Choroid plexus epithelial cell (primary cell): ENCODE measurements at regions not wholly inside any gene's neighbourhood (a gene's known extent, or its start where the extent isn't known, plus 50 kb on each side); places are given as distances from the start of the nearest gene placed in this dataset.

Experiments used
- DNase-seq: peaks from one replicate; pipeline ENCODE4 v3.0.0-alpha.2; 2010; ENCODE audit warnings: low read depth
- H3K4me3 ChIP-seq: 2 replicates; pipeline ENCODE4 v1.5.1; 2011; ENCODE audit warnings: low read depth, mild to moderate bottlenecking, control low read depth, low read length, moderate library complexity
- TF ChIP-seq, protein P1 (sequence below): conservative IDR thresholded peaks from 2 replicates; pipeline ENCODE4 v1.5.1; 2011; ENCODE audit warnings: low read depth, mild to moderate bottlenecking, control low read depth, inconsistent platforms, low read length, moderate library complexity

DNA sequence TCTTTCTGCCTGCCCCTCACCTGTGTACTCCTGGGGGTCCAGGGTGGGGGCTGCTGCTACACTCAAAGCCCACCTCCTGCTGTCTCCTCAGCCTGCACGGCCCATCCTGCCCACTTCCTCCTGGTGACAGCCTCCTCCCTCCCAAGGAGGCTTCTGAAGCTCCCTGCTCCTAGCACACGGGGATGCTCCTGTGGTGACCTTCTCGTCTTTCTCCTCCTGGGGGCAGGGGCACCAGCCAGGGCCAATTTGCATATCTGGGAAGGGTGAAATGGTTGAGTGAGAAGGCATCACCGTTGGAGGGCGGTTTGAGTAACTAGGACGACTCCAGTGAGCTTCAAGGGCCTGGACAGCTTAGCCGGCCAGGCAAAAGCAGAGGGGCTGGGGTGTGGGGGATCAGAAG is 51.9 kb upstream of the COL5A1 start:
- TF ChIP-seq, protein P1, sequence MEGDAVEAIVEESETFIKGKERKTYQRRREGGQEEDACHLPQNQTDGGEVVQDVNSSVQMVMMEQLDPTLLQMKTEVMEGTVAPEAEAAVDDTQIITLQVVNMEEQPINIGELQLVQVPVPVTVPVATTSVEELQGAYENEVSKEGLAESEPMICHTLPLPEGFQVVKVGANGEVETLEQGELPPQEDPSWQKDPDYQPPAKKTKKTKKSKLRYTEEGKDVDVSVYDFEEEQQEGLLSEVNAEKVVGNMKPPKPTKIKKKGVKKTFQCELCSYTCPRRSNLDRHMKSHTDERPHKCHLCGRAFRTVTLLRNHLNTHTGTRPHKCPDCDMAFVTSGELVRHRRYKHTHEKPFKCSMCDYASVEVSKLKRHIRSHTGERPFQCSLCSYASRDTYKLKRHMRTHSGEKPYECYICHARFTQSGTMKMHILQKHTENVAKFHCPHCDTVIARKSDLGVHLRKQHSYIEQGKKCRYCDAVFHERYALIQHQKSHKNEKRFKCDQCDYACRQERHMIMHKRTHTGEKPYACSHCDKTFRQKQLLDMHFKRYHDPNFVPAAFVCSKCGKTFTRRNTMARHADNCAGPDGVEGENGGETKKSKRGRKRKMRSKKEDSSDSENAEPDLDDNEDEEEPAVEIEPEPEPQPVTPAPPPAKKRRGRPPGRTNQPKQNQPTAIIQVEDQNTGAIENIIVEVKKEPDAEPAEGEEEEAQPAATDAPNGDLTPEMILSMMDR: no peak
- no peak overlapping the region for H3K4me3 ChIP-seq
- DNase-seq: no peak

DNA sequence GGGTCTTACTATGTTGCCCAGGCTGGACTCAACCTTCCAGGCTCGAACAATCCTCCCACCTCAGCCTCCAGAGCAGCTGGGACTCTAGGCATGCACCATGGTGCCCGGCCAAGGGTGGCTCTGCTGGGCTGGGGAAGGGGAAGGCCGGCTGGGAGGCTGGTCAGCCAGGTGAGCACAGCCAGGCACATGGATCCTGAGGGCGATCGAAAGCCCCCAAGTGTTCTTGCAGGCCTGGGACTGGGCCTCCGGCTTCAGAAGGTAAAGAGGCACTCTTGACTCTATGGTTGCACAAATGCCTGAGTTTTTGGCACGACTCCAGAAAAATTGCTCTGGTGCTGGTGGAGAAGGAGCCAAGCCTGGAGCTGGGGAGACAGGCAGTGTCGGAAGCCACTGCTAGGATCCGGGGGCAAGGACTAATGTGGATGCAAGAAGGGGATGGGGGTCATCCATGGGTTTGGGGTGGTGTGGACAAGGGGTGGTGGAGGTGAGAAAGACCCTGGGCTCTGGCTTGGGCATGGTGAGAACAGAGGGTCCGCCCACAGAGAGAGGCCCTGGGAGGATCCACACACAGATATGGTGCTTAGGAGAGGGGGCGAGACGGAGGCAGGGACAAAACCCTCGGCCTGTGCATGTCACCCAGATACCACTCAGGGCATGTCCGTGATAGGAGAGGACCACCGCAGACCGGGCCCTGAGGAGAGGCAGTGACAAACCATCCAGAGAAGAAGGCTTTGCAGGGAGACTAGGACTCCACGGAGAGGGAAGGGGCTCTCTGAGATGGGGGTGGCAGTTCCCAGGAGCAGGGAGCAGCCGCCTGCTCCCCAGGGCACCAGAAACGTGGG is 51.1 kb upstream of the COL5A1 start:
- H3K4me3 ChIP-seq: no peak overlapping the region
- TF ChIP-seq, protein P1: no peak
- DNase-seq: peak; percentile 64

DNA sequence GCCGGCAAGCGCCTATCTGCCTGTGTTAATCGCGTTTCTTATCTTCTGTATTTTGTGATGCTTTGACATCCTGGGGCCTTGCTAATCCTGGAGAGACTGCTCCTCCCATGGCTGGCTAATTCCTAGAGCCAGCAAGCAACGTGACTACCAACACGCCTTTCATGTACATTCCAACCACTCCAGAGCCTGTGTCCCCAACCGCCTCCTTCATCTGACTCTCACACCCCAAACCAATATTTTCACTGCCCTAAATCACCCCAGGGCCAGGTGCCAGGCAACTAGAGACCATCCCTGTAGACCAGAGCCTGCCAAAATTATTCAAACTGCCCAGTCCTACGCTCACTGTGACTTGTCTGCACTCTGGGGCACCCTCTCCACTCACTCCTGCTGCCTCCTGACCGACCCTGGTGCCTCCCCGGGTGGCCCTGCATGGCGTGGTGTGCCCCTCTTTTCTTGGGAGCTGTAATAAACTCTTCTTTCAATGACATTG is 50.5 kb upstream of the COL5A1 start:
- peak; percentile 53 for DNase-seq
- H3K4me3 ChIP-seq: no peak overlapping the region
- TF ChIP-seq, protein P1: no peak

DNA sequence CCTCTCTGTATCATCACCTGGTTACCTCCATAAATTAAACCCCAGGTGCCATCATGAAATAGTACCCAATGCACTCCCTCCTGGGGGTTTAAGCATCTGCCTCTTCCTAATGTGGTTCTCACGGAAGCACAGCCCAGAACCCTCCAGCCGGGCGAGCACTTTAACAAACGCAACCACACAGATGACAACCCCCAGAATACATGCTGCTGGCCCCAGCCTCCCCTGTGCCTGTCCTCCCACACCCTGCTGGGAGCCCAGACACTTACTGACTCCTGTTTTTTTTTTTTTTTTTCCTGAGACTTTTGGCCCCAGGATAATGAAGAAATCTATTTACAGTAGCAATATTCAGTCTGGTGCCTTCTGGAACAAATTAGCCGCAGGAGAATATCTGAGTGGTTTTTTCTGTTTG is 50.0 kb upstream of the COL5A1 start:
- TF ChIP-seq, protein P1: no peak
- no peak overlapping the region for H3K4me3 ChIP-seq
- peak; percentile 58 for DNase-seq
